CD4-positive, alpha-beta memory T cell (primary cell): ENCODE measurements at regions not wholly inside any gene's neighbourhood (a gene's known extent, or its start where the extent isn't known, plus 50 kb on each side); places are given as distances from the start of the nearest gene placed in this dataset.

Experiments
- CTCF ChIA-PET: fragments of 350-600 bp; sonication (Branson Sonifier 250); formaldehyde crosslinking; loops from one replicate; lab custom pipeline; 2021; ENCODE audit warnings: inconsistent platforms; ENCODE audit not compliant: partially characterized antibody; lab: Charles Lee
- POLR2A ChIA-PET: fragments of 350-600 bp; sonication (Branson Sonifier 250); formaldehyde crosslinking; loops from one replicate; lab custom pipeline; 2021; ENCODE audit not compliant: partially characterized antibody; lab: Charles Lee
- DNase-seq, 5 donors: peaks; one replicate each; pipeline versions ENCODE4 v3.0.0 to v3.0.0-alpha.2; 2020 to 2022; ENCODE audit warnings: mixed read lengths in 1 of 5
- H3K27ac ChIP-seq: one replicate; pipeline ENCODE4 v1.7.0; 2013; ENCODE audit warnings: low read depth, low read length
- H3K27me3 ChIP-seq: 2 replicates; pipeline ENCODE4 v1.7.0; 2013; ENCODE audit warnings: mild to moderate bottlenecking, low read length, moderate library complexity; ENCODE audit not compliant: insufficient read depth
- H3K36me3 ChIP-seq: 2 replicates; pipeline ENCODE4 v1.7.0; 2013; ENCODE audit warnings: mild to moderate bottlenecking, low read length, moderate library complexity; ENCODE audit not compliant: insufficient read depth
- H3K4me1 ChIP-seq: 2 replicates; pipeline ENCODE4 v1.7.0; 2013; ENCODE audit warnings: mild to moderate bottlenecking, low read length, moderate library complexity; ENCODE audit not compliant: insufficient read depth
- H3K4me3 ChIP-seq, 2 donors: one replicate each; pipeline ENCODE4 v1.7.0; 2013; ENCODE audit warnings: low read length in 2 of 2, mild to moderate bottlenecking in 1 of 2
- H3K9me3 ChIP-seq, 2 donors: one replicate each; pipeline ENCODE4 v1.7.0; 2013; ENCODE audit warnings: low read length in 2 of 2, control low read depth in 1 of 2; ENCODE audit not compliant: control insufficient read depth in 1 of 2
- H3K27ac Mint-ChIP-seq, 7 donors: one replicate each; pipeline ENCODE4 v1.8.0; 2020 to 2021; ENCODE audit warnings: mixed read lengths in 7 of 7, mild to moderate bottlenecking in 6 of 7, inconsistent platforms in 3 of 7, moderate library complexity in 3 of 7
- H3K27me3 Mint-ChIP-seq, 2 donors: one replicate each; pipeline ENCODE4 v1.8.0; 2020 to 2021; ENCODE audit warnings: mixed read lengths in 2 of 2
- H3K36me3 Mint-ChIP-seq, 2 donors: one replicate each; pipeline ENCODE4 v1.8.0; 2020 to 2021; ENCODE audit warnings: mixed read lengths in 2 of 2, inconsistent platforms in 1 of 2, mild to moderate bottlenecking in 1 of 2
- H3K4me1 Mint-ChIP-seq, 4 donors: one replicate each; pipeline ENCODE4 v1.8.0; 2020 to 2021; ENCODE audit warnings: mixed read lengths in 4 of 4, mild to moderate bottlenecking in 1 of 4
- H3K4me3 Mint-ChIP-seq, 8 donors: one replicate each; pipeline ENCODE4 v1.8.0; 2020 to 2021; ENCODE audit warnings: mixed read lengths in 8 of 8, mild to moderate bottlenecking in 7 of 8, moderate library complexity in 6 of 8, inconsistent platforms in 3 of 8
- H3K9me3 Mint-ChIP-seq, 8 donors: one replicate each; pipeline ENCODE4 v1.8.0; 2020 to 2021; ENCODE audit warnings: mixed read lengths in 8 of 8, mild to moderate bottlenecking in 5 of 8, inconsistent platforms in 3 of 8, moderate library complexity in 1 of 8
- intact Hi-C: fragments of 100-400 bp; cut with micrococcal nuclease; formaldehyde crosslinking; loops from one replicate; pipeline ENCODE4 v1.15.1; 2023

DNA sequence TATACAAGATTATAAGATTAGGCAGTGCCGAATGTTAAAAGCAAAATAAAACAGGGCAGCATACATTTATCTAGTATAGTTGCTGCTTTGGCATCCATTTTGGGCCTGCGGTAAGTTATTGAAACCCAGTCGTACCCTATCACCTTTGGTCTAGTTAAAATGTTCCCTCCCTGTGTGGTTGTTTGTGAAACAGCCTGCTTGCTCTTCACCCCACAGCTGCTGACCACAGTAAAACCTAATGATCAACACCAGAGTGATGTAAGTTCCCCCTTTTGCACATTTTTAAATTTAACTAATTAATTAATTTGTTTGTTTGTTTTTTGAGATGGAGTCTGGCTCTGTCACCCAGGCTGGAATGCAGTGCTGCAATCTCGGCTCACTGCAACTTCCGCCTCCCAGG is 50.3 kb upstream of the TXNDC5 start:
- Mint-ChIP-seq H3K9me3 (peaks cover 0 to 9% (median 3%) of the 10 kb centered on the region in 8 donors), H3K4me1 (no peaks in the 10 kb centered on the region), H3K27me3 (peaks cover 4 to 7% of the 10 kb centered on the region in 2 donors), H3K36me3 (no peaks in the 10 kb centered on the region), H3K4me3 (no peak overlapping the region), H3K27ac (no peak overlapping the region)
- Histone ChIP-seq H3K4me1 (no peaks in the 10 kb centered on the region), H3K27me3 (no peaks in the 10 kb centered on the region), H3K27ac (no peak overlapping the region), H3K4me3 (no peak overlapping the region), H3K9me3 (no peaks in the 10 kb centered on the region), H3K36me3 (no peaks in the 10 kb centered on the region)
- intact Hi-C loops: no loop called here
- ChIA-PET POLR2A (no interaction called here), CTCF (interaction anchor here (1.6 kb wide), 1 partner anchor 9 kb away, joined by 4 read pairs; no protein-coding TSS in a partner anchor)
- no peak for DNase-seq
